ENCODE measurements at regions not wholly inside any gene's neighbourhood (a gene's known extent, or its start where the extent isn't known, plus 50 kb on each side); places are given as distances from the start of the nearest gene placed in this dataset.

- TF ChIP-seq PRDM2 (tag by site-specific recombination; IDR thresholded peaks at IDR 0.05; ENCODE audit: borderline replicate concordance): no peak
- no peak for TF ChIP-seq ATF2 (tag by site-specific recombination; IDR thresholded peaks at IDR 0.05; ENCODE audit: low read depth)
These were observed 272.5 kb upstream of the RUNX1 start (continued) for GRCh38 chr21:35321322-35322200.

- Histone ChIP-seq H3K36me3 (ENCODE audit: control insufficient read depth in 2 of 2, insufficient read depth in 1 of 2, low read length in 2 of 2) (no peaks in the 10 kb centered on the region), H3K4me1 (ENCODE audit: control insufficient read depth, insufficient read depth, low read length) (no peaks in the 10 kb centered on the region), H3K9me3 (ENCODE audit: control insufficient read depth, insufficient read depth, low read depth, low read length) (no peaks in the 10 kb centered on the region), H3K27ac (ENCODE audit: extremely low read depth, low read depth, low read length) (no peak overlapping the region), H3K4me3 (ENCODE audit: low read depth, low read length) (no peak overlapping the region)
- ChIA-PET POLR2A (no interaction called here), CTCF (no interaction called here)
- TF ChIP-seq ZNF416 (tag by site-specific recombination; IDR thresholded peaks at IDR 0.05): no peak
These were observed 270.7 kb upstream of the RUNX1 start for GRCh38 chr21:35319684-35320283.

- Histone ChIP-seq H3K9me3 (ENCODE audit: control insufficient read depth, insufficient read depth, low read depth, low read length) (no peaks in the 10 kb centered on the region), H3K4me1 (ENCODE audit: control insufficient read depth, insufficient read depth, low read length) (no peaks in the 10 kb centered on the region), H3K27ac (ENCODE audit: extremely low read depth, low read depth, low read length) (no peak overlapping the region), H3K36me3 (ENCODE audit: control insufficient read depth in 2 of 2, insufficient read depth in 1 of 2, low read length in 2 of 2) (no peaks in the 10 kb centered on the region), H3K4me3 (ENCODE audit: low read depth, low read length) (no peak overlapping the region)
- CTCF ChIA-PET: no interaction called here
- POLR2A ChIA-PET: interaction anchor here (1.2 kb wide), 1 partner anchor 12 kb away, joined by 3 read pairs; no protein-coding TSS in a partner anchor
- TF ChIP-seq ZNF510 (tag by site-specific recombination; IDR thresholded peaks at IDR 0.05; ENCODE audit: insufficient replicate concordance) (no peak), ZNF114 (tag by site-specific recombination; IDR thresholded peaks at IDR 0.05) (no peak), ZNF184 (tag by site-specific recombination; IDR thresholded peaks at IDR 0.05) (no peak), ZNF571 (tag by site-specific recombination; IDR thresholded peaks at IDR 0.05) (no peak), BCL11B (tag by site-specific recombination; IDR thresholded peaks at IDR 0.05; ENCODE audit: low read depth) (no peak), ZEB2 (tag by site-specific recombination; IDR thresholded peaks at IDR 0.05) (no peak), ZNF214 (tag by site-specific recombination; IDR thresholded peaks at IDR 0.05; ENCODE audit: borderline replicate concordance) (no peak), ZNF433 (tag by site-specific recombination; IDR thresholded peaks at IDR 0.05; ENCODE audit: low read depth) (no peak), ZNF558 (tag by site-specific recombination; IDR thresholded peaks at IDR 0.05) (no peak), AEBP2 (tag by site-specific recombination; IDR thresholded peaks at IDR 0.05; ENCODE audit: borderline replicate concordance) (no peak), ZNF707 (tag by site-specific recombination; IDR thresholded peaks at IDR 0.05) (no peak), ZNF626 (tag by site-specific recombination; IDR thresholded peaks at IDR 0.05) (no peak), GLI4 (tag by site-specific recombination; IDR thresholded peaks at IDR 0.05) (no peak)
These were observed 267.8 kb upstream of the RUNX1 start for GRCh38 chr21:35316933-35317332.

Measured in HEK293 (cell line).